Trophoblast cell (in vitro differentiated cells and primary cell): ENCODE measurements at regions not wholly inside any gene's neighbourhood (a gene's known extent, or its start where the extent isn't known, plus 50 kb on each side); places are given as distances from the start of the nearest gene placed in this dataset.

Experiments used
- DNase-seq, 2 donors: peaks; one replicate each; pipeline ENCODE4 v3.0.0-alpha.2; 2016
- H2AFZ ChIP-seq: 2 replicates; pipeline ENCODE4 v1.6.1; 2013; ENCODE audit warnings: low read length, moderate library complexity, mild to moderate bottlenecking; ENCODE audit not compliant: insufficient read depth, poor library complexity
- H2AK5ac ChIP-seq: 2 replicates; pipeline ENCODE4 v1.6.1; 2013; ENCODE audit warnings: mild to moderate bottlenecking, low read length
- H2BK120ac ChIP-seq: 2 replicates; pipeline ENCODE4 v1.6.1; 2013; ENCODE audit warnings: low read length, mild to moderate bottlenecking, moderate library complexity; ENCODE audit not compliant: insufficient read depth, poor library complexity
- H2BK12ac ChIP-seq: 2 replicates; pipeline ENCODE4 v1.6.1; 2013; ENCODE audit warnings: mild to moderate bottlenecking, low read length, moderate library complexity
- H2BK5ac ChIP-seq: 2 replicates; pipeline ENCODE4 v1.6.1; 2013; ENCODE audit warnings: low read length, low read depth, moderate library complexity, mild to moderate bottlenecking; ENCODE audit not compliant: poor library complexity
- H3K14ac ChIP-seq: 2 replicates; pipeline ENCODE4 v1.6.1; 2013; ENCODE audit warnings: mild to moderate bottlenecking, low read length
- H3K18ac ChIP-seq: 2 replicates; pipeline ENCODE4 v1.6.1; 2013; ENCODE audit warnings: mild to moderate bottlenecking, low read length
- H3K23ac ChIP-seq: 2 replicates; pipeline ENCODE4 v1.6.1; 2013; ENCODE audit warnings: low read length
- H3K27ac ChIP-seq: 2 replicates; pipeline ENCODE4 v1.5.1; 2013; ENCODE audit warnings: low read depth, mild to moderate bottlenecking, inconsistent platforms, low read length, moderate library complexity
- H3K27me3 ChIP-seq: 2 replicates; pipeline ENCODE4 v1.6.1; 2013; ENCODE audit warnings: inconsistent platforms, mild to moderate bottlenecking, low read length, moderate library complexity; ENCODE audit not compliant: insufficient read depth
- H3K36me3 ChIP-seq, 2 experiments: 1 replicate in 1 of 2; 2 replicates in 1 of 2; pipeline ENCODE4 v1.6.1; 2013; ENCODE audit warnings: low read length in 2 of 2, mild to moderate bottlenecking in 2 of 2, moderate library complexity in 1 of 2; ENCODE audit not compliant: insufficient read depth in 2 of 2, control insufficient read depth in 1 of 2
- H3K4ac ChIP-seq: 2 replicates; pipeline ENCODE4 v1.6.1; 2013; ENCODE audit warnings: low read depth, mild to moderate bottlenecking, low read length, moderate library complexity
- H3K4me1 ChIP-seq, 2 experiments: 1 replicate in 1 of 2; 2 replicates in 1 of 2; pipeline ENCODE4 v1.6.1; 2013; ENCODE audit warnings: low read length in 2 of 2, mild to moderate bottlenecking in 2 of 2, moderate library complexity in 1 of 2; ENCODE audit not compliant: insufficient read depth in 2 of 2, control insufficient read depth in 1 of 2
- H3K4me2 ChIP-seq: 2 replicates; pipeline ENCODE4 v1.6.1; 2013; ENCODE audit warnings: inconsistent platforms, mild to moderate bottlenecking, low read length, moderate library complexity
- H3K4me3 ChIP-seq: 2 replicates; pipeline ENCODE4 v1.5.1; 2013; ENCODE audit warnings: mild to moderate bottlenecking, low read depth, low read length, inconsistent platforms
- H3K79me1 ChIP-seq: one replicate; pipeline ENCODE4 v1.6.1; 2013; ENCODE audit warnings: low read length
- H3K79me2 ChIP-seq: 2 replicates; pipeline ENCODE4 v1.6.1; 2013; ENCODE audit warnings: low read length, mild to moderate bottlenecking; ENCODE audit not compliant: control insufficient read depth, insufficient read depth, poor library complexity
- H3K9ac ChIP-seq: 2 replicates; pipeline ENCODE4 v1.6.1; 2013; ENCODE audit warnings: mild to moderate bottlenecking, low read length
- H3K9me3 ChIP-seq: 2 replicates; pipeline ENCODE4 v1.6.1; 2013; ENCODE audit warnings: low read depth, mild to moderate bottlenecking, control low read depth, inconsistent platforms, low read length; ENCODE audit not compliant: insufficient read depth
- H4K12ac ChIP-seq: 2 replicates; pipeline ENCODE4 v1.6.1; 2013; ENCODE audit warnings: low read depth, mild to moderate bottlenecking, low read length, moderate library complexity
- H4K8ac ChIP-seq: 2 replicates; pipeline ENCODE4 v1.6.1; 2013; ENCODE audit warnings: low read depth, mild to moderate bottlenecking, low read length, moderate library complexity
- H4K91ac ChIP-seq: one replicate; pipeline ENCODE4 v1.6.1; 2013; ENCODE audit warnings: low read depth, mild to moderate bottlenecking, low read length, moderate library complexity
- WGBS: extraction: QIAGEN DNeasy Blood & Tissue Kit; methylation state at CpG from one replicate; pipeline ENCODE4 v1.1.7; 2013; ENCODE audit warnings: missing lambda C conversion rate; ENCODE audit not compliant: insufficient read length, insufficient coverage; ENCODE audit errors: extremely low coverage; 5-methylcytosine and 5-hydroxymethylcytosine counted together

- Histone ChIP-seq H2BK12ac (no peak overlapping the region), H3K9ac (no peak overlapping the region), H4K12ac (no peak overlapping the region), H4K8ac (no peak overlapping the region), H3K9me3 (no peaks in the 10 kb centered on the region), H3K23ac (no peak overlapping the region), H3K4me1 (no peaks in the 10 kb centered on the region), H3K79me1 (no peaks in the 10 kb centered on the region), H3K4ac (no peak overlapping the region), H2BK120ac (no peak overlapping the region), H3K4me2 (no peak overlapping the region), H2AK5ac (no peak overlapping the region), H2AFZ (no peak overlapping the region), H2BK5ac (no peak overlapping the region), H3K27ac (no peak overlapping the region), H3K36me3 (no peaks in the 10 kb centered on the region), H4K91ac (no peak overlapping the region), H3K4me3 (no peak overlapping the region), H3K18ac (no peak overlapping the region), H3K27me3 (no peaks in the 10 kb centered on the region), H3K79me2 (no peaks in the 10 kb centered on the region), H3K14ac (no peak overlapping the region)
- no CpG with 5 or more reads among the region's 11 CpGs for WGBS
- DNase-seq = no peak
These were observed 116.1 kb upstream of the HDAC4 start for GRCh38 chr2:239516954-239517305.

- Histone ChIP-seq H4K8ac (no peak overlapping the region), H4K91ac (no peak overlapping the region), H3K27me3 (no peaks in the 10 kb centered on the region), H3K23ac (no peak overlapping the region), H4K12ac (no peak overlapping the region), H3K14ac (no peak overlapping the region), H2BK12ac (no peak overlapping the region), H3K18ac (no peak overlapping the region), H3K9me3 (no peaks in the 10 kb centered on the region), H2BK120ac (no peak overlapping the region), H3K36me3 (no peaks in the 10 kb centered on the region), H3K27ac (no peak overlapping the region), H3K4me1 (no peaks in the 10 kb centered on the region), H2AFZ (no peak overlapping the region), H3K79me2 (no peaks in the 10 kb centered on the region), H3K9ac (no peak overlapping the region), H3K79me1 (no peaks in the 10 kb centered on the region), H3K4me3 (no peak overlapping the region), H3K4me2 (no peak overlapping the region), H2BK5ac (no peak overlapping the region), H3K4ac (no peak overlapping the region), H2AK5ac (no peak overlapping the region)
- no CpG with 5 or more reads among the region's 13 CpGs for WGBS
- no peak for DNase-seq
These were observed 115.6 kb upstream of the HDAC4 start for GRCh38 chr2:239516286-239516953.

- H2AK5ac ChIP-seq = no peak overlapping the region
- no peak overlapping the region for H3K27ac ChIP-seq
- no peak overlapping the region for H2BK12ac ChIP-seq
- DNase-seq = no peak
- no peak overlapping the region for H3K23ac ChIP-seq
- H4K8ac ChIP-seq = no peak overlapping the region
- H3K27me3 ChIP-seq = no peaks in the 10 kb centered on the region
- H4K12ac ChIP-seq = no peak overlapping the region
- H2BK5ac ChIP-seq = no peak overlapping the region
- H3K9me3 ChIP-seq = no peaks in the 10 kb centered on the region
- H2AFZ ChIP-seq = no peak overlapping the region
- H3K9ac ChIP-seq = no peak overlapping the region
- no peak overlapping the region for H2BK120ac ChIP-seq
- H3K4me3 ChIP-seq = no peak overlapping the region
- H3K79me1 ChIP-seq = no peaks in the 10 kb centered on the region
- WGBS = no CpG with 5 or more reads among the region's 24 CpGs
- no peaks in the 10 kb centered on the region for H3K4me1 ChIP-seq
- H4K91ac ChIP-seq = no peak overlapping the region
- no peak overlapping the region for H3K4ac ChIP-seq
- no peaks in the 10 kb centered on the region for H3K36me3 ChIP-seq
- H3K79me2 ChIP-seq = no peaks in the 10 kb centered on the region
- H3K14ac ChIP-seq = no peak overlapping the region
- no peak overlapping the region for H3K18ac ChIP-seq
- no peak overlapping the region for H3K4me2 ChIP-seq
These were observed 114.1 kb upstream of the HDAC4 start for GRCh38 chr2:239514754-239515530.

GRCh38 chr2:239512054-239512453 lies 111.2 kb upstream of the HDAC4 start:
- H3K4me2 ChIP-seq = no peak overlapping the region
- H2BK5ac ChIP-seq = no peak overlapping the region
- no peak overlapping the region for H3K14ac ChIP-seq
- H4K8ac ChIP-seq = no peak overlapping the region
- WGBS = no CpG with 5 or more reads among the region's 9 CpGs
- no peak overlapping the region for H3K4me3 ChIP-seq
- no peaks in the 10 kb centered on the region for H3K36me3 ChIP-seq
- H3K9me3 ChIP-seq = peaks cover 4% of the 10 kb centered on the region
- no peaks in the 10 kb centered on the region for H3K27me3 ChIP-seq
- H2AFZ ChIP-seq = no peak overlapping the region
- no peak overlapping the region for H3K23ac ChIP-seq
- no peak overlapping the region for H2BK12ac ChIP-seq
- no peak overlapping the region for H3K9ac ChIP-seq
- no peak overlapping the region for H4K12ac ChIP-seq
- no peaks in the 10 kb centered on the region for H3K4me1 ChIP-seq
- no peak overlapping the region for H3K27ac ChIP-seq
- no peak overlapping the region for H2AK5ac ChIP-seq
- no peak overlapping the region for H2BK120ac ChIP-seq
- H3K18ac ChIP-seq = no peak overlapping the region
- no peak overlapping the region for H3K4ac ChIP-seq
- DNase-seq = no peak
- no peaks in the 10 kb centered on the region for H3K79me2 ChIP-seq
- no peak overlapping the region for H4K91ac ChIP-seq
- no peaks in the 10 kb centered on the region for H3K79me1 ChIP-seq
